WERI-Rb-1 (cell line): ENCODE measurements at regions not wholly inside any gene's neighbourhood (a gene's known extent, or its start where the extent isn't known, plus 50 kb on each side); places are given as distances from the start of the nearest gene placed in this dataset.
A peak's percentile ranks its signal among the peaks of the same experiment; 100 is the strongest.

Experiments used
- DNase-seq: peaks from one replicate; pipeline ENCODE4 v3.0.0-alpha.2; 2020
- H3K27ac ChIP-seq: fragments of 250-450 bp; sonication (Bioruptor Pico); 2 replicates; pipeline ENCODE4 v1.5.1; 2020; ENCODE audit warnings: mild to moderate bottlenecking, moderate library complexity
- H3K27me3 ChIP-seq: fragments of 250-450 bp; sonication (Bioruptor Pico); 2 replicates; pipeline ENCODE4 v1.5.1; 2021; ENCODE audit warnings: mild to moderate bottlenecking, low read depth, moderate library complexity; ENCODE audit not compliant: insufficient read depth, severe bottlenecking
- H3K36me3 ChIP-seq: fragments of 250-450 bp; sonication (Bioruptor Pico); 2 replicates; pipeline ENCODE4 v1.5.1; 2020; ENCODE audit warnings: mild to moderate bottlenecking, moderate library complexity
- H3K4me3 ChIP-seq: 2 replicates; pipeline ENCODE4 v1.5.1; 2011; ENCODE audit warnings: low read depth, mild to moderate bottlenecking, control low read depth, low read length
- H3K9me3 ChIP-seq: fragments of 250-450 bp; sonication (Bioruptor Pico); 2 replicates; pipeline ENCODE4 v1.5.1; 2021; ENCODE audit warnings: mild to moderate bottlenecking, moderate library complexity; ENCODE audit not compliant: severe bottlenecking
- CTCF ChIP-seq: IDR thresholded peaks from 2 replicates; pipeline ENCODE4 v1.5.1; 2011; ENCODE audit warnings: low read depth, mild to moderate bottlenecking, control low read depth, inconsistent platforms, low read length

- Histone ChIP-seq H3K27me3 (peaks cover 5% of the 10 kb centered on the region), H3K27ac (no peak overlapping the region), H3K4me3 (no peak overlapping the region), H3K36me3 (no peaks in the 10 kb centered on the region), H3K9me3 (no peaks in the 10 kb centered on the region)
- TF ChIP-seq CTCF: no peak
- DNase-seq: no peak
These were observed 908.2 kb upstream of the NR2F2 start for GRCh38 chr15:95422255-95422654.

- no peak for TF ChIP-seq CTCF
- Histone ChIP-seq H3K27me3 (peaks cover 5% of the 10 kb centered on the region), H3K36me3 (no peaks in the 10 kb centered on the region), H3K4me3 (no peak overlapping the region), H3K27ac (no peak overlapping the region), H3K9me3 (no peaks in the 10 kb centered on the region)
- DNase-seq: no peak
These were observed 904.6 kb upstream of the NR2F2 start for GRCh38 chr15:95425859-95426258.

- no peaks in the 10 kb centered on the region for H3K9me3 ChIP-seq
- H3K27me3 ChIP-seq: no peaks in the 10 kb centered on the region
- no peak overlapping the region for H3K4me3 ChIP-seq
- DNase-seq: no peak
- no peak overlapping the region for H3K27ac ChIP-seq
- no peaks in the 10 kb centered on the region for H3K36me3 ChIP-seq
- no peak for TF ChIP-seq CTCF
These were observed 901.2 kb upstream of the NR2F2 start for GRCh38 chr15:95429345-95429744.

- DNase-seq: no peak
- Histone ChIP-seq H3K27ac (no peak overlapping the region), H3K36me3 (no peaks in the 10 kb centered on the region), H3K4me3 (no peak overlapping the region), H3K9me3 (no peaks in the 10 kb centered on the region), H3K27me3 (no peaks in the 10 kb centered on the region)
- no peak for TF ChIP-seq CTCF
These were observed 899.0 kb upstream of the NR2F2 start for GRCh38 chr15:95431518-95431917.

GRCh38 chr15:95432878-95433405 lies 897.6 kb upstream of the NR2F2 start:
- DNase-seq: no peak
- no peak for TF ChIP-seq CTCF
- no peaks in the 10 kb centered on the region for H3K9me3 ChIP-seq
- no peaks in the 10 kb centered on the region for H3K27me3 ChIP-seq
- H3K36me3 ChIP-seq: no peaks in the 10 kb centered on the region
- no peak overlapping the region for H3K4me3 ChIP-seq
- H3K27ac ChIP-seq: no peak overlapping the region

- H3K27me3 ChIP-seq: no peaks in the 10 kb centered on the region
- no peaks in the 10 kb centered on the region for H3K36me3 ChIP-seq
- H3K9me3 ChIP-seq: no peaks in the 10 kb centered on the region
- TF ChIP-seq CTCF: no peak
- H3K27ac ChIP-seq: no peak overlapping the region
- H3K4me3 ChIP-seq: no peak overlapping the region
- DNase-seq: peak; percentile 49
These were observed 890.6 kb upstream of the NR2F2 start for GRCh38 chr15:95439922-95440376.
